ENCODE measurements at regions not wholly inside any gene's neighbourhood (a gene's known extent, or its start where the extent isn't known, plus 50 kb on each side); places are given as distances from the start of the nearest gene placed in this dataset.

DNA sequence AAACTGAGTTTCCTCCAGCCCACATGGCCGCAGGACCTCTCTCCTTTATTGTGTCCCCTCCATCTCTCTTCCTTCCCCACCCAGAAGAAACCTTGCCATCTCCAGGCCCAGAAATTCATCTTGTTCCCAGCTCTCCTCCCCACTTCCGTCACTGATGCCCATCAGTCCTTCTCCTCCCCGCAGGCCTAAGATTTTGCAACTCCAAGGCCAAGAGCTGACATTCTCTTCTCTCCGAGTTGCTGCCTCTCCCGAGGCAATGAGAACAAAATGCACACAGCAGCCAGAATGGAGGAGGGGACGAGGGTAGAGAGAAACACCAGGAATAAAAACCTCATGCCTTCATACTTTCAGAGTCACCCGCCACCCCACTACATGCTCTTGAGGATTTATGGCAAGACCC is 526.5 kb upstream of the PROK2 start:
- Mint-ChIP-seq H3K9me3 (no peaks in the 10 kb centered on the region), H3K4me3 (no peak overlapping the region), H3K27ac (no peak overlapping the region), H3K27me3 (ENCODE audit: insufficient read depth) (peaks cover 3% of the 10 kb centered on the region), H3K4me1 (peaks cover 10% of the 10 kb centered on the region), H3K36me3 (ENCODE audit: low read depth) (no peaks in the 10 kb centered on the region)
- Histone ChIP-seq H3K4me3 (ENCODE audit: low read length) (no peak overlapping the region), H3K36me3 (ENCODE audit: control insufficient read depth, insufficient read depth, low read length) (no peaks in the 10 kb centered on the region), H3K4me1 (ENCODE audit: control insufficient read depth, insufficient read depth, low read length) (no peaks in the 10 kb centered on the region), H3K9ac (ENCODE audit: extremely low read depth, low read length, poor library complexity, severe bottlenecking) (no peak overlapping the region), H3K27ac (ENCODE audit: low read depth, low read length) (no peak overlapping the region), H3K27me3 (ENCODE audit: control insufficient read depth, insufficient read depth, low read length, poor library complexity, severe bottlenecking) (peaks cover 4% of the 10 kb centered on the region), H3K9me3 (ENCODE audit: control insufficient read depth, low read length) (no peaks in the 10 kb centered on the region)
- 91 to 100% methylated on average over 1 to 7 of the region's 7 CpGs for WGBS, 2 experiments (ENCODE audit: insufficient coverage in 1 of 2, insufficient read length in 1 of 2)
- TF ChIP-seq, protein P1, sequence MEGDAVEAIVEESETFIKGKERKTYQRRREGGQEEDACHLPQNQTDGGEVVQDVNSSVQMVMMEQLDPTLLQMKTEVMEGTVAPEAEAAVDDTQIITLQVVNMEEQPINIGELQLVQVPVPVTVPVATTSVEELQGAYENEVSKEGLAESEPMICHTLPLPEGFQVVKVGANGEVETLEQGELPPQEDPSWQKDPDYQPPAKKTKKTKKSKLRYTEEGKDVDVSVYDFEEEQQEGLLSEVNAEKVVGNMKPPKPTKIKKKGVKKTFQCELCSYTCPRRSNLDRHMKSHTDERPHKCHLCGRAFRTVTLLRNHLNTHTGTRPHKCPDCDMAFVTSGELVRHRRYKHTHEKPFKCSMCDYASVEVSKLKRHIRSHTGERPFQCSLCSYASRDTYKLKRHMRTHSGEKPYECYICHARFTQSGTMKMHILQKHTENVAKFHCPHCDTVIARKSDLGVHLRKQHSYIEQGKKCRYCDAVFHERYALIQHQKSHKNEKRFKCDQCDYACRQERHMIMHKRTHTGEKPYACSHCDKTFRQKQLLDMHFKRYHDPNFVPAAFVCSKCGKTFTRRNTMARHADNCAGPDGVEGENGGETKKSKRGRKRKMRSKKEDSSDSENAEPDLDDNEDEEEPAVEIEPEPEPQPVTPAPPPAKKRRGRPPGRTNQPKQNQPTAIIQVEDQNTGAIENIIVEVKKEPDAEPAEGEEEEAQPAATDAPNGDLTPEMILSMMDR (conservative IDR thresholded peaks at IDR 0.05) = no peak
- no peak for DNase-seq

DNA sequence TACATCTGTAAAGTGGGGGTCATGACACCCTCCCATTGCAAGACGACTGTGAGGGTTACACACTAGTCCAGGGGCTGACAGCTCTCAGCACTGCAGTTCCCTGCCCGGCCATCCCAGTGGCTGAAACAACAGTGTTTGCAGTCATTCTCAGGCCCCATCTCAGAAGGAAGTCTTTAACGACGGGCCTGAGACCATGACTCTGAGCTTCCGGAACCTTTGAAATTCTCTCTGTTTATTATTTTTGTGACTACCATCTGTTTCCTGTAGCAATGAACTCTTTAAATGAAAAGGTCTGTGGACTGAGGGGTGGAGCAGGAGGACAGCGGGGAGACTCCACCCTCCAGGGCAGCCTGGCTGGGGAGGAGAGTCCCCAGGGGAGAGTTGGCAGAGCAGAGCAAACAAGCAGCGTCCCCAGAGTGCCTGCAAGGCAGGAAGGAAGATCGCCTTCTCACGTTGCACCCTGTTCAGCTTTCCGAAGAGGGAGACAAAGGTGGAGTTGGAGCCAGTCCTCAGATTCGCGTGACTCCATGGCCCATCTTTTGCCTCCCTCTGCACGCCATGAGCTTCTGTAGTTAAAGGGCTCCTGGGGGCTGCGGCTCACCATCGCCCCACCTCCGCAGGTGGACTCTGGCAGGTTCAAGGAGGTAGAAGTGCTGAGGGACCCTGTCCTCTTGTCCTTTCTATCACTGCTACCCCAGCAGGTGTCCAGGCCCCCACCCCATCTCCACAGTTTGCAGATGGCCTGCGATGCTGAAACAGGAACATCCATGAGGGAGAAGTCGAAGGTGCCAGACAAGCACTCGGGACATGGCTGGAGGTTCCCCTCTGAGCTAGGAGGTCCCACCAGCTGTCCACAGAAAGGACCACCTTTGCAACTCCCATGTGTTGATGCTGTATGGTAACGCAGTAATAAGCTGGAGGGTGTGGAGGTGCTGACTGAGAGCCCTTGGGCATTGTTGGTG is 525.8 kb upstream of the PROK2 start:
- Mint-ChIP-seq H3K27ac (no peak overlapping the region), H3K4me1 (peaks cover 10% of the 10 kb centered on the region), H3K36me3 (ENCODE audit: low read depth) (no peaks in the 10 kb centered on the region), H3K4me3 (no peak overlapping the region), H3K9me3 (no peaks in the 10 kb centered on the region), H3K27me3 (ENCODE audit: insufficient read depth) (peaks cover 6% of the 10 kb centered on the region)
- no peaks in the 10 kb centered on the region for H3K36me3 ChIP-seq (ENCODE audit: control insufficient read depth, insufficient read depth, low read length)
- H3K4me1 ChIP-seq (ENCODE audit: control insufficient read depth, insufficient read depth, low read length) = no peaks in the 10 kb centered on the region
- DNase-seq = no peak
- no peak overlapping the region for H3K9ac ChIP-seq (ENCODE audit: extremely low read depth, low read length, poor library complexity, severe bottlenecking)
- no peak overlapping the region for H3K27ac ChIP-seq (ENCODE audit: low read depth, low read length)
- no peak overlapping the region for H3K4me3 ChIP-seq (ENCODE audit: low read length)
- WGBS, 2 experiments (ENCODE audit: insufficient coverage in 1 of 2, insufficient read length in 1 of 2) = 81 to 83% methylated on average over 18 to 20 of the region's 20 CpGs
- peaks cover 4% of the 10 kb centered on the region for H3K27me3 ChIP-seq (ENCODE audit: control insufficient read depth, insufficient read depth, low read length, poor library complexity, severe bottlenecking)
- H3K9me3 ChIP-seq (ENCODE audit: control insufficient read depth, low read length) = no peaks in the 10 kb centered on the region
- TF ChIP-seq, protein P1 (conservative IDR thresholded peaks at IDR 0.05) = peak; percentile 14

DNA sequence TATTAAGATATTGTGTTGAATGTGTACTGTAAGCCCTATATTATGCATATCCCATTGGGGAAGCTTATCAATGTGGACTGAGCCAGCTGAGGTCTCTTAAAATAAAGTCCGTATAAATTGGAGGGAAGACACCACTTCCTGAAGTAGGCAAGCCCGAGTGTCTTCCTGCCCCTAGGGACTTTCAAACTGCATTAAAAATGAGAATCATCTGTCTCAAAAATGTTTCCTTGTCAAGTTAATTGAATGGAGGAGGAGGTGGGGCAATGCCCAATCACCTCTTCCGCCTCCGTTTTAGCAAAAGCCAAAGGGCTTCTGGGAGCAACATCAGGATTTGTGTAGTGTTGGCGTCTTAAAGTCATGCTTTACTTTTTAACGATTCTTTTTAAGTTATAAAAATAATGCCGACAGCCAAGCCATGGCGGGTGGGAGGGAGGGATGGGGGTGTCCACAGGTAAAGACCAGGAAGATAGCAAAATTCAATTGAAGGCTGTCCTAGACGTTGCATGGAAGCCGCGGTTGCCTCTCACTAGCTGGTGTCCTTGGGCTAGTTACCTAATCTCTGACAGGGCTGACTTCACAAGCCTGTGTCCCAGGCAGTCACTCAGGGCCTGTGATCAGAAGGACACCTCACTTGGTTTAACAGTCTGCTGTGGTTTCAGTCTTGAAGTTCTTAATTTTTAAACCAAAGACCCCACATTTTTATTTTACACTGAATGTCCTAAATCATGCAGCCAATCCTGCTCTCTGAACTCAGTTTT is 524.9 kb upstream of the PROK2 start:
- H3K9ac ChIP-seq (ENCODE audit: extremely low read depth, low read length, poor library complexity, severe bottlenecking) = no peak overlapping the region
- H3K4me1 ChIP-seq (ENCODE audit: control insufficient read depth, insufficient read depth, low read length) = no peaks in the 10 kb centered on the region
- TF ChIP-seq, protein P1 (conservative IDR thresholded peaks at IDR 0.05) = no peak
- no peak overlapping the region for H3K27ac Mint-ChIP-seq
- no peak overlapping the region for H3K27ac ChIP-seq (ENCODE audit: low read depth, low read length)
- peaks cover 12% of the 10 kb centered on the region for H3K27me3 Mint-ChIP-seq (ENCODE audit: insufficient read depth)
- no peak overlapping the region for H3K4me3 Mint-ChIP-seq
- H3K9me3 ChIP-seq (ENCODE audit: control insufficient read depth, low read length) = no peaks in the 10 kb centered on the region
- 93% methylated on average over 7 to 11 of the region's 11 CpGs for WGBS, 2 experiments (ENCODE audit: insufficient coverage in 1 of 2, insufficient read length in 1 of 2)
- peaks cover 10% of the 10 kb centered on the region for H3K4me1 Mint-ChIP-seq
- H3K9me3 Mint-ChIP-seq = no peaks in the 10 kb centered on the region
- H3K36me3 ChIP-seq (ENCODE audit: control insufficient read depth, insufficient read depth, low read length) = no peaks in the 10 kb centered on the region
- H3K27me3 ChIP-seq (ENCODE audit: control insufficient read depth, insufficient read depth, low read length, poor library complexity, severe bottlenecking) = peaks cover 4% of the 10 kb centered on the region
- no peak for DNase-seq
- H3K36me3 Mint-ChIP-seq (ENCODE audit: low read depth) = no peaks in the 10 kb centered on the region
- no peak overlapping the region for H3K4me3 ChIP-seq (ENCODE audit: low read length)
